Breast epithelium (tissue), 4 donors: ENCODE measurements at regions not wholly inside any gene's neighbourhood (a gene's known extent, or its start where the extent isn't known, plus 50 kb on each side); places are given as distances from the start of the nearest gene placed in this dataset.
A peak's percentile ranks its signal among the peaks of the same experiment; 100 is the strongest.

Experiments
- DNase-seq, 2 donors: peaks; one replicate each; pipeline ENCODE4 v3.0.0-alpha.2; 2019; ENCODE audit warnings: low spot score in 2 of 2
- H3K27ac ChIP-seq, 2 donors: fragments of 200-600 bp; sonication (generic) in 1 of 2; one replicate each; pipeline ENCODE4 v1.5.1; 2016 to 2019; ENCODE audit warnings: mild to moderate bottlenecking in 1 of 2
- H3K27me3 ChIP-seq, 2 donors: fragments of 200-600 bp; sonication (generic) in 1 of 2; one replicate each; pipeline versions ENCODE4 v1.5.1 to v1.6.0; 2017 to 2019; ENCODE audit warnings: control low read depth in 1 of 2, mild to moderate bottlenecking in 1 of 2
- H3K36me3 ChIP-seq: fragments of 200-600 bp; one replicate; pipeline ENCODE4 v1.5.1; 2019
- H3K4me1 ChIP-seq, 2 donors: fragments of 200-600 bp; sonication (generic); one replicate each; pipeline ENCODE4 v1.5.1; 2016 to 2019; ENCODE audit warnings: control low read depth in 1 of 2
- H3K4me3 ChIP-seq, 3 donors: fragments of 200-600 bp; sonication (generic); 1 replicate in 2 of 3; 2 replicates in 1 of 3; pipeline ENCODE4 v1.5.1; 2016 to 2019; ENCODE audit warnings: mild to moderate bottlenecking in 3 of 3, moderate library complexity in 2 of 3
- H3K9me3 ChIP-seq, 2 donors: fragments of 200-600 bp; sonication (generic) in 1 of 2; one replicate each; pipeline ENCODE4 v1.5.1; 2016 to 2019; ENCODE audit warnings: control low read depth in 1 of 2
- CTCF ChIP-seq, 3 donors: fragments of 450-650 bp; IDR thresholded peaks; one replicate each; pipeline ENCODE4 v1.5.1; 2016 to 2017; ENCODE audit warnings: antibody characterized with exemption in 3 of 3, mild to moderate bottlenecking in 3 of 3, moderate library complexity in 3 of 3
- POLR2A ChIP-seq: fragments of 450-650 bp; IDR thresholded peaks from one replicate; pipeline ENCODE4 v1.6.1; 2016; ENCODE audit warnings: antibody characterized with exemption, mild to moderate bottlenecking, moderate library complexity
- POLR2AphosphoS5 ChIP-seq, 3 donors: sonication (generic); formaldehyde crosslinking; IDR thresholded peaks; one replicate each; pipeline ENCODE4 v1.6.1; 2017; ENCODE audit warnings: antibody characterized with exemption in 3 of 3
- intact Hi-C: fragments of 100-400 bp; cut with DNase I; formaldehyde crosslinking; loops from one replicate; pipeline ENCODE4 v1.15.1; 2023; ENCODE audit warnings: low total_unique reads

GRCh38 chr17:70239391-70239826 is 70.1 kb downstream of the KCNJ2 start:
- intact Hi-C loops = no loop called here

GRCh38 chr17:70241071-70241470 is 71.7 kb downstream of the KCNJ2 start:
- intact Hi-C loops = no loop called here
- Histone ChIP-seq H3K9me3 (no peaks in the 10 kb centered on the region), H3K4me3 (no peak overlapping the region), H3K4me1 (no peaks in the 10 kb centered on the region), H3K36me3 (no peaks in the 10 kb centered on the region), H3K27me3 (no peaks in the 10 kb centered on the region), H3K27ac (no peak overlapping the region)
- TF ChIP-seq CTCF (IDR thresholded peaks at IDR 0.05) = no peak
- TF ChIP-seq POLR2A = no peak
- no peak for TF ChIP-seq POLR2AphosphoS5 (IDR thresholded peaks at IDR 0.05)
- no peak for DNase-seq

More at GRCh38 chr17:70239391-70239826, 70.1 kb downstream of the KCNJ2 start:
- H3K4me1 ChIP-seq = no peaks in the 10 kb centered on the region
- no peak overlapping the region for H3K27ac ChIP-seq
- TF ChIP-seq CTCF (IDR thresholded peaks at IDR 0.05) (no peak), POLR2AphosphoS5 (IDR thresholded peaks at IDR 0.05) (no peak), POLR2A (no peak)
- no peaks in the 10 kb centered on the region for H3K27me3 ChIP-seq
- no peak for DNase-seq
- no peaks in the 10 kb centered on the region for H3K9me3 ChIP-seq
- no peak overlapping the region for H3K4me3 ChIP-seq
- H3K36me3 ChIP-seq = no peaks in the 10 kb centered on the region

- intact Hi-C loops = no loop called here
- Histone ChIP-seq H3K36me3 (no peaks in the 10 kb centered on the region), H3K4me1 (no peaks in the 10 kb centered on the region), H3K9me3 (no peaks in the 10 kb centered on the region), H3K27me3 (no peaks in the 10 kb centered on the region), H3K4me3 (no peak overlapping the region), H3K27ac (no peak overlapping the region)
- no peak for TF ChIP-seq CTCF (IDR thresholded peaks at IDR 0.05)
- no peak for TF ChIP-seq POLR2A
- TF ChIP-seq POLR2AphosphoS5 (IDR thresholded peaks at IDR 0.05) = no peak
- no peak for DNase-seq
Observed at GRCh38 chr17:70242781-70243437, 73.6 kb downstream of the KCNJ2 start.

- no peaks in the 10 kb centered on the region for H3K27me3 ChIP-seq
- H3K4me1 ChIP-seq = no peaks in the 10 kb centered on the region
- peak in 1 of 2 donors; percentile 27 for DNase-seq
- H3K4me3 ChIP-seq = no peak overlapping the region
- no peaks in the 10 kb centered on the region for H3K36me3 ChIP-seq
- intact Hi-C loops = no loop called here
- TF ChIP-seq POLR2AphosphoS5 (IDR thresholded peaks at IDR 0.05) (no peak), CTCF (IDR thresholded peaks at IDR 0.05) (peak in 1 of 3 donors; percentile 9)
- H3K27ac ChIP-seq = peak overlapping the region; percentile 20 to 27
- no peaks in the 10 kb centered on the region for H3K9me3 ChIP-seq
Observed at GRCh38 chr17:70251706-70252105, 82.4 kb downstream of the KCNJ2 start.

- no peak for TF ChIP-seq POLR2AphosphoS5 (IDR thresholded peaks at IDR 0.05)
- no peak for TF ChIP-seq POLR2A
- TF ChIP-seq CTCF (IDR thresholded peaks at IDR 0.05) = no peak
- intact Hi-C loops = no loop called here
Observed at GRCh38 chr17:70254735-70255460, 85.6 kb downstream of the KCNJ2 start.

More at GRCh38 chr17:70254735-70255460, 85.6 kb downstream of the KCNJ2 start:
- Histone ChIP-seq H3K4me1 (no peaks in the 10 kb centered on the region), H3K27ac (no peak overlapping the region), H3K4me3 (no peak overlapping the region), H3K27me3 (no peaks in the 10 kb centered on the region), H3K36me3 (no peaks in the 10 kb centered on the region), H3K9me3 (no peaks in the 10 kb centered on the region)
- DNase-seq = no peak
